ENCODE measurements at regions not wholly inside any gene's neighbourhood (a gene's known extent, or its start where the extent isn't known, plus 50 kb on each side); places are given as distances from the start of the nearest gene placed in this dataset.
"Not testable (repeated sequence)": the region's sequence is repeated elsewhere in the genome, so short reads cannot be mapped to it uniquely, and the experiment has no call there.

GRCh38 chr5:152105085-152105484 lies 180.4 kb upstream of the GLRA1 start:
- H3K27me3 ChIP-seq (ENCODE audit: insufficient read depth, low read length) = peaks cover 18% of the 10 kb centered on the region; the same call in 1 of the 2 replicates
- H3K79me2 ChIP-seq (ENCODE audit: insufficient read depth, low read length) = no peaks in the 10 kb centered on the region
- no peaks in the 10 kb centered on the region for H3K9me2 ChIP-seq (ENCODE audit: insufficient read depth)
- 0 out of 2 replicates have a peak, but pooled peaks cover 3% of the 10 kb centered on the region for H4K20me1 ChIP-seq (ENCODE audit: insufficient read depth)
- no peak overlapping the region for H2AFZ ChIP-seq (ENCODE audit: low read depth, low read length, poor library complexity, severe bottlenecking)
- no TSS peak for BruUV-seq (replicated peaks)
- no peak for TF ChIP-seq CTCF (IDR thresholded peaks at IDR 0.05 in 2 of 3, conservative IDR thresholded peaks at IDR 0.05 in 1 of 3; ENCODE audit: borderline replicate concordance in 1 of 3, insufficient read depth in 1 of 3, low read depth in 2 of 3, low read length in 2 of 3)
- TF ChIP-seq SP1 (IDR thresholded peaks at IDR 0.05; ENCODE audit: low read depth) = no peak
- no peak for TF ChIP-seq TCF7L2 (IDR thresholded peaks at IDR 0.05; ENCODE audit: borderline replicate concordance, extremely low read depth, insufficient read depth, insufficient read length)
- TF ChIP-seq CEBPB (IDR thresholded peaks at IDR 0.05; ENCODE audit: low read depth) = no peak
- no peak for TF ChIP-seq SRF (IDR thresholded peaks at IDR 0.05; ENCODE audit: low read depth)
- no peak for TF ChIP-seq JUND (IDR thresholded peaks at IDR 0.05)
- no peak for TF ChIP-seq CBX3 (IDR thresholded peaks at IDR 0.05; ENCODE audit: low read depth)
- TF ChIP-seq ZFX (IDR thresholded peaks at IDR 0.05) = no peak
- no peaks in the 10 kb centered on the region for H3K36me3 ChIP-seq (ENCODE audit: control insufficient read depth in 1 of 2, insufficient read depth in 2 of 2, low read length in 2 of 2)
- no peak overlapping the region for H3K4me3 ChIP-seq (replicated peaks in 1 of 2; ENCODE audit: low read depth in 1 of 2, low read length in 2 of 2)
- H3K9ac ChIP-seq (ENCODE audit: low read length) = no peak overlapping the region
- RAD21 ChIA-PET (ENCODE audit: low non-redundant PET in 1 of 2, low total read pairs in 2 of 2, uncharacterized antibody in 2 of 2, unreplicated experiment in 2 of 2) = no interaction called here
- POLR2A ChIA-PET = no interaction called here
- ATAC-seq = no peak
- DNase-seq (ENCODE audit: low read depth, low spot score) = no peak
- H3K9me3 ChIP-seq (ENCODE audit: control insufficient read depth in 1 of 2, insufficient read depth in 1 of 2, low read depth in 1 of 2, low read length in 2 of 2) = no peaks in the 10 kb centered on the region
- H3K4me2 ChIP-seq (ENCODE audit: low read length) = no peak overlapping the region
- no peak overlapping the region for H3K27ac ChIP-seq (ENCODE audit: low read depth, low read length)
- H3K4me1 ChIP-seq (ENCODE audit: control insufficient read depth in 1 of 2, insufficient read depth in 2 of 2, low read length in 2 of 2) = no peaks in the 10 kb centered on the region
- CTCF ChIA-PET = no interaction called here
- intact Hi-C loops (cut with micrococcal nuclease) = no loop called here

GRCh38 chr5:152104211-152104610 lies 179.6 kb upstream of the GLRA1 start:
- H3K9me2 ChIP-seq (ENCODE audit: insufficient read depth) = no peaks in the 10 kb centered on the region
- 0 out of 2 replicates have a peak, but pooled peaks cover 3% of the 10 kb centered on the region for H4K20me1 ChIP-seq (ENCODE audit: insufficient read depth)
- H3K4me1 ChIP-seq (ENCODE audit: control insufficient read depth in 1 of 2, insufficient read depth in 2 of 2, low read length in 2 of 2) = no peaks in the 10 kb centered on the region
- CTCF ChIA-PET = no interaction called here
- no peak overlapping the region for H3K9ac ChIP-seq (ENCODE audit: low read length)
- H3K4me3 ChIP-seq (replicated peaks in 1 of 2; ENCODE audit: low read depth in 1 of 2, low read length in 2 of 2) = no peak overlapping the region
- H3K27ac ChIP-seq (ENCODE audit: low read depth, low read length) = no peak overlapping the region
- TF ChIP-seq EZH2phosphoT487 (IDR thresholded peaks at IDR 0.05; ENCODE audit: borderline replicate concordance) (no peak), POLR2AphosphoS5 (IDR thresholded peaks at IDR 0.05; ENCODE audit: low read depth, low read length) (no peak), ZNF274 (IDR thresholded peaks at IDR 0.05; ENCODE audit: low read depth, low read length) (no peak), ZFX (IDR thresholded peaks at IDR 0.05) (no peak)
- no peaks in the 10 kb centered on the region for H3K79me2 ChIP-seq (ENCODE audit: insufficient read depth, low read length)
- H3K4me2 ChIP-seq (ENCODE audit: low read length) = no peak overlapping the region
- RAD21 ChIA-PET (ENCODE audit: low non-redundant PET in 1 of 2, low total read pairs in 2 of 2, uncharacterized antibody in 2 of 2, unreplicated experiment in 2 of 2) = no interaction called here
- H3K36me3 ChIP-seq (ENCODE audit: control insufficient read depth in 1 of 2, insufficient read depth in 2 of 2, low read length in 2 of 2) = no peaks in the 10 kb centered on the region
- POLR2A ChIA-PET = no interaction called here
- intact Hi-C loops (cut with micrococcal nuclease) = no loop called here
- ATAC-seq (no peak), DNase-seq (ENCODE audit: low read depth, low spot score) (no peak)
- H3K9me3 ChIP-seq (ENCODE audit: control insufficient read depth in 1 of 2, insufficient read depth in 1 of 2, low read depth in 1 of 2, low read length in 2 of 2) = no peaks in the 10 kb centered on the region
- peaks cover 18% of the 10 kb centered on the region; the same call in 1 of the 2 replicates for H3K27me3 ChIP-seq (ENCODE audit: insufficient read depth, low read length)
- H2AFZ ChIP-seq (ENCODE audit: low read depth, low read length, poor library complexity, severe bottlenecking) = no peak overlapping the region
- no TSS peak for BruUV-seq (replicated peaks)

GRCh38 chr5:152102908-152103307 lies 178.3 kb upstream of the GLRA1 start:
- intact Hi-C loops (cut with micrococcal nuclease); DNase-seq (ENCODE audit: low read depth, low spot score); H3K9me3 ChIP-seq (ENCODE audit: control insufficient read depth in 1 of 2, insufficient read depth in 1 of 2, low read depth in 1 of 2, low read length in 2 of 2); H3K27ac ChIP-seq (ENCODE audit: low read depth, low read length); BruUV-seq (replicated peaks); H4K20me1 ChIP-seq (ENCODE audit: insufficient read depth); H3K4me1 ChIP-seq (ENCODE audit: control insufficient read depth in 1 of 2, insufficient read depth in 2 of 2, low read length in 2 of 2); H3K36me3 ChIP-seq (ENCODE audit: control insufficient read depth in 1 of 2, insufficient read depth in 2 of 2, low read length in 2 of 2); CTCF ChIA-PET; H2AFZ ChIP-seq (ENCODE audit: low read depth, low read length, poor library complexity, severe bottlenecking); H3K79me2 ChIP-seq (ENCODE audit: insufficient read depth, low read length); POLR2A ChIA-PET; ATAC-seq; H3K4me2 ChIP-seq (ENCODE audit: low read length); H3K4me3 ChIP-seq (replicated peaks in 1 of 2; ENCODE audit: low read depth in 1 of 2, low read length in 2 of 2); H3K9me2 ChIP-seq (ENCODE audit: insufficient read depth); H3K9ac ChIP-seq (ENCODE audit: low read length); RAD21 ChIA-PET (ENCODE audit: low non-redundant PET in 1 of 2, low total read pairs in 2 of 2, uncharacterized antibody in 2 of 2, unreplicated experiment in 2 of 2): not testable (repeated sequence)
- H3K27me3 ChIP-seq (ENCODE audit: insufficient read depth, low read length) = peaks cover 18% of the 10 kb centered on the region; the same call in 1 of the 2 replicates

All from HCT116 (cell line).